OCI-LY3 (cell line): ENCODE measurements at regions not wholly inside any gene's neighbourhood (a gene's known extent, or its start where the extent isn't known, plus 50 kb on each side); places are given as distances from the start of the nearest gene placed in this dataset.

Experiments used
- CTCF ChIP-seq: fragments of 200-600, 300-600 bp; sonication (generic); IDR thresholded peaks from 2 replicates; pipeline ENCODE4 v1.5.1; 2014; ENCODE audit warnings: antibody characterized with exemption, low read length, low read depth
- EZH2phosphoT487 ChIP-seq: fragments of 200-600 bp; shearing (Covaris generic); IDR thresholded peaks from 2 replicates; pipeline ENCODE4 v1.6.1; 2018; ENCODE audit warnings: antibody characterized with exemption, mixed run types, low read depth

- peak; percentile 81 for TF ChIP-seq CTCF
- TF ChIP-seq EZH2phosphoT487 = no peak
These were observed 116.6 kb upstream of the GRK3 start for GRCh38 chr22:25447686-25448434.
